GM12878 (cell line): ENCODE measurements at regions not wholly inside any gene's neighbourhood (a gene's known extent, or its start where the extent isn't known, plus 50 kb on each side); places are given as distances from the start of the nearest gene placed in this dataset.
"Not testable (repeated sequence)": the region's sequence is repeated elsewhere in the genome, so short reads cannot be mapped to it uniquely, and the experiment has no call there.

Experiments used
- CTCF ChIP-seq, 3 experiments: IDR thresholded peaks in 2 of 3; conservative IDR thresholded peaks in 1 of 3; 2 replicates each; pipeline ENCODE4 v1.5.1; 2011; ENCODE audit warnings: low read depth in 3 of 3, low read length in 3 of 3, mild to moderate bottlenecking in 3 of 3, control low read depth in 2 of 3, moderate library complexity in 2 of 3, inconsistent platforms in 1 of 3, mixed read lengths in 1 of 3; ENCODE audit not compliant: control insufficient read depth in 2 of 3, insufficient read depth in 1 of 3; ENCODE audit errors: extremely low read depth in 1 of 3
- EZH2 ChIP-seq: IDR thresholded peaks from 2 replicates; pipeline ENCODE4 v1.6.1; 2012; ENCODE audit warnings: low read depth, mild to moderate bottlenecking, control low read depth, inconsistent platforms, low read length, borderline replicate concordance; ENCODE audit not compliant: control insufficient read depth
- GATAD2B ChIP-seq: fragments of 450-650 bp; conservative IDR thresholded peaks from 2 replicates; pipeline ENCODE4 v1.6.1; 2017; ENCODE audit warnings: low read depth, mild to moderate bottlenecking, moderate library complexity
- KAT2A ChIP-seq: conservative IDR thresholded peaks from 2 replicates; pipeline ENCODE4 v1.6.1; 2011; ENCODE audit warnings: low read depth, low read length; ENCODE audit not compliant: control insufficient read depth
- NBN ChIP-seq: fragments of 450-650 bp; IDR thresholded peaks from 2 replicates; pipeline ENCODE4 v1.6.1; 2016
- PBX3 ChIP-seq: IDR thresholded peaks from 2 replicates; pipeline ENCODE4 v1.6.1; 2011; ENCODE audit warnings: mild to moderate bottlenecking, low read depth, low read length, moderate library complexity; ENCODE audit not compliant: insufficient replicate concordance
- RCOR1 ChIP-seq: conservative IDR thresholded peaks from 2 replicates; pipeline ENCODE4 v1.6.1; 2012; ENCODE audit warnings: low read depth, low read length, improper control_type of control experiment
- USF2 ChIP-seq: IDR thresholded peaks from 2 replicates; pipeline ENCODE4 v1.6.1; 2011; ENCODE audit warnings: low read depth, low read length, improper control_type of control experiment, borderline replicate concordance
- ZNF384 ChIP-seq: IDR thresholded peaks from 2 replicates; pipeline ENCODE4 v1.6.1; 2012; ENCODE audit warnings: low read depth, mild to moderate bottlenecking, low read length, improper control_type of control experiment, borderline replicate concordance

- TF ChIP-seq GATAD2B; EZH2; CTCF (IDR thresholded peaks at IDR 0.05 in 2 of 3, conservative IDR thresholded peaks at IDR 0.05 in 1 of 3; ENCODE audit: control insufficient read depth in 2 of 3, extremely low read depth in 1 of 3, insufficient read depth in 1 of 3, low read depth in 3 of 3, low read length in 3 of 3); RCOR1; KAT2A; ZNF384; PBX3; NBN; USF2: not testable (repeated sequence)
Observed at GRCh38 chr9:106203815-106204516, 509.6 kb downstream of the TMEM38B start.
